HCT116 (cell line): ENCODE measurements at regions not wholly inside any gene's neighbourhood (a gene's known extent, or its start where the extent isn't known, plus 50 kb on each side); places are given as distances from the start of the nearest gene placed in this dataset.

Experiments used
- ATAC-seq: fragments of 200-7000 bp; cut with Tn5 transposase; 2 replicates; pipeline ENCODE4 v1.9.1; 2020; ENCODE audit warnings: mild to moderate bottlenecking, moderate library complexity
- BruUV-seq: library from RNA; stranded (reverse); fragments of 400-500 nt; replicated peaks from 2 replicates; lab custom pipeline; 2021; lab: Mats Ljungman, UMichigan
- CTCF ChIA-PET: fragments of 300-600 bp; sonication (Branson Sonifier 250); formaldehyde crosslinking; loops from one replicate; lab custom pipeline; 2021; ENCODE audit warnings: antibody characterized with exemption; lab: Charles Lee
- POLR2A ChIA-PET: fragments of 300-600, 350-600 bp; sonication (Branson Sonifier 250); formaldehyde crosslinking; loops from one replicate; lab custom pipeline; 2021; ENCODE audit warnings: antibody characterized with exemption; lab: Charles Lee
- RAD21 ChIA-PET, 2 experiments: fragments of 300-600 bp; sonication (Branson Sonifier 250); formaldehyde crosslinking; loops; one replicate each; lab custom pipeline; 2023; ENCODE audit warnings: low total read pairs in 2 of 2; ENCODE audit not compliant: uncharacterized antibody in 2 of 2, unreplicated experiment in 2 of 2, low non-redundant PET in 1 of 2; lab: Charles Lee
- DNase-seq: peaks from one replicate; pipeline ENCODE4 v3.0.0-alpha.2; 2010; ENCODE audit warnings: low read depth, low spot score
- H2AFZ ChIP-seq: fragments of 200-600 bp; shearing (Covaris generic), sonication (generic); 2 replicates; pipeline ENCODE4 v1.6.1; 2017; ENCODE audit warnings: low read depth, mixed run types, mixed read lengths, antibody characterized with exemption, low read length; ENCODE audit not compliant: poor library complexity, severe bottlenecking
- H3K27ac ChIP-seq: 2 replicates; pipeline ENCODE4 v1.5.1; 2012; ENCODE audit warnings: low read depth, low read length
- H3K27me3 ChIP-seq: fragments of 200-600 bp; sonication (generic); 2 replicates; pipeline ENCODE4 v1.6.1; 2016; ENCODE audit warnings: mixed run types, low read length, mixed read lengths; ENCODE audit not compliant: insufficient read depth
- H3K36me3 ChIP-seq, 2 experiments: fragments of 200-500 bp in 1 of 2; fragments of 200-600 bp in 1 of 2; sonication (Bioruptor generic) in 1 of 2; sonication (generic) in 1 of 2; 2 replicates each; pipeline versions ENCODE4 v1.5.1 to v1.6.1; 2014 to 2016; ENCODE audit warnings: low read length in 2 of 2, inconsistent platforms in 1 of 2, mixed read lengths in 1 of 2, mixed run types in 1 of 2; ENCODE audit not compliant: insufficient read depth in 2 of 2, control insufficient read depth in 1 of 2
- H3K4me1 ChIP-seq, 2 experiments: fragments of 200-600 bp in 1 of 2; sonication (generic) in 1 of 2; 2 replicates each; pipeline versions ENCODE4 v1.5.1 to v1.6.1; 2012 to 2017; ENCODE audit warnings: low read length in 2 of 2, inconsistent platforms in 1 of 2, mild to moderate bottlenecking in 1 of 2, mixed read lengths in 1 of 2, mixed run types in 1 of 2, moderate library complexity in 1 of 2; ENCODE audit not compliant: insufficient read depth in 2 of 2, control insufficient read depth in 1 of 2
- H3K4me2 ChIP-seq: fragments of 200-600 bp; sonication (generic); 2 replicates; pipeline ENCODE4 v1.6.1; 2017; ENCODE audit warnings: mixed run types, low read length, mixed read lengths
- H3K4me3 ChIP-seq, 2 experiments: fragments of 200-600 bp in 1 of 2; sonication (generic) in 1 of 2; replicated peaks in 1 of 2; 2 replicates each; pipeline ENCODE4 v1.5.1; 2011 to 2016; ENCODE audit warnings: low read length in 2 of 2, control low read depth in 1 of 2, low read depth in 1 of 2, mild to moderate bottlenecking in 1 of 2, mixed read lengths in 1 of 2, mixed run types in 1 of 2
- H3K79me2 ChIP-seq: fragments of 200-600 bp; sonication (generic); 2 replicates; pipeline ENCODE4 v1.6.1; 2017; ENCODE audit warnings: mild to moderate bottlenecking, mixed run types, low read length, moderate library complexity, mixed read lengths; ENCODE audit not compliant: insufficient read depth
- H3K9ac ChIP-seq: fragments of 200-600 bp; sonication (generic); 2 replicates; pipeline ENCODE4 v1.6.1; 2016; ENCODE audit warnings: low read length, mixed read lengths
- H3K9me2 ChIP-seq: fragments of 200-600 bp; sonication (generic), shearing (Covaris generic); 2 replicates; pipeline ENCODE4 v1.6.1; 2017; ENCODE audit warnings: mixed run types, mild to moderate bottlenecking, moderate library complexity; ENCODE audit not compliant: insufficient read depth
- H3K9me3 ChIP-seq, 2 experiments: fragments of 200-500 bp in 1 of 2; fragments of 200-600 bp in 1 of 2; sonication (Bioruptor generic) in 1 of 2; sonication (generic) in 1 of 2; 2 replicates each; pipeline ENCODE4 v1.6.1; 2014 to 2017; ENCODE audit warnings: low read length in 2 of 2, mixed read lengths in 2 of 2, inconsistent platforms in 1 of 2, low read depth in 1 of 2, mild to moderate bottlenecking in 1 of 2, mixed run types in 1 of 2, moderate library complexity in 1 of 2; ENCODE audit not compliant: control insufficient read depth in 1 of 2, insufficient read depth in 1 of 2
- H4K20me1 ChIP-seq: fragments of 200-600 bp; sonication (generic), shearing (Covaris generic); 2 replicates; pipeline ENCODE4 v1.6.1; 2017; ENCODE audit warnings: mixed run types, mild to moderate bottlenecking, moderate library complexity; ENCODE audit not compliant: insufficient read depth
- CBX3 ChIP-seq: IDR thresholded peaks from 2 replicates; pipeline ENCODE4 v1.6.1; 2012; ENCODE audit warnings: low read depth
- CEBPB ChIP-seq: IDR thresholded peaks from 2 replicates; pipeline ENCODE4 v1.6.1; 2012; ENCODE audit warnings: low read depth
- ELF1 ChIP-seq: IDR thresholded peaks from 2 replicates; pipeline ENCODE4 v1.6.1; 2012; ENCODE audit warnings: low read depth, borderline replicate concordance
- EZH2 ChIP-seq: fragments of 200-600 bp; sonication (generic); IDR thresholded peaks from 2 replicates; pipeline ENCODE4 v1.6.1; 2017; ENCODE audit warnings: antibody characterized with exemption, mixed run types
- FOSL1 ChIP-seq: IDR thresholded peaks from 2 replicates; pipeline ENCODE4 v1.6.1; 2012; ENCODE audit warnings: low read depth
- JUND ChIP-seq: IDR thresholded peaks from 2 replicates; pipeline ENCODE4 v1.6.1; 2012
- POLR2AphosphoS5 ChIP-seq: IDR thresholded peaks from 2 replicates; pipeline ENCODE4 v1.6.1; 2011; ENCODE audit warnings: mild to moderate bottlenecking, low read depth, low read length, moderate library complexity
- RAD21 ChIP-seq: IDR thresholded peaks from 2 replicates; pipeline ENCODE4 v1.6.1; 2012; ENCODE audit warnings: low read depth, mild to moderate bottlenecking
- REST ChIP-seq: IDR thresholded peaks from 2 replicates; pipeline ENCODE4 v1.6.1; 2012; ENCODE audit warnings: low read depth
- SIN3A ChIP-seq: IDR thresholded peaks from 2 replicates; pipeline ENCODE4 v1.6.1; 2012; ENCODE audit warnings: low read depth
- YY1 ChIP-seq: IDR thresholded peaks from 2 replicates; pipeline ENCODE4 v1.6.1; 2011; ENCODE audit warnings: low read length, low read depth, moderate library complexity, mild to moderate bottlenecking; ENCODE audit not compliant: insufficient replicate concordance; ENCODE audit errors: extremely low read depth
- ZBTB33 ChIP-seq: IDR thresholded peaks from 2 replicates; pipeline ENCODE4 v1.6.1; 2011; ENCODE audit warnings: mild to moderate bottlenecking, low read length, moderate library complexity; ENCODE audit not compliant: insufficient replicate concordance; ENCODE audit errors: extremely low read depth
- ZFX ChIP-seq: fragments of 450-650 bp; IDR thresholded peaks from 2 replicates; pipeline ENCODE4 v1.6.1; 2017
- intact Hi-C: fragments of 100-400 bp; cut with micrococcal nuclease; formaldehyde crosslinking; loops from 2 replicates; pipeline ENCODE4 v1.10.0; 2022
- TF ChIP-seq, protein P1 (sequence below), 3 experiments: fragments of 200-600 bp in 1 of 3; sonication (generic) in 1 of 3; IDR thresholded peaks in 2 of 3; conservative IDR thresholded peaks in 1 of 3; 2 replicates each; pipeline ENCODE4 v1.5.1; 2012 to 2017; ENCODE audit warnings: low read depth in 2 of 3, low read length in 2 of 3, antibody characterized with exemption in 1 of 3, borderline replicate concordance in 1 of 3, control low read depth in 1 of 3, mild to moderate bottlenecking in 1 of 3, mixed read lengths in 1 of 3, mixed run types in 1 of 3, moderate library complexity in 1 of 3; ENCODE audit not compliant: insufficient read depth in 1 of 3

GRCh38 chr21:18070392-18070791 lies 174.2 kb upstream of the CHODL start:
- no peak overlapping the region for H3K9ac ChIP-seq
- CTCF ChIA-PET, result no interaction called here
- no peak for ATAC-seq

DNA sequence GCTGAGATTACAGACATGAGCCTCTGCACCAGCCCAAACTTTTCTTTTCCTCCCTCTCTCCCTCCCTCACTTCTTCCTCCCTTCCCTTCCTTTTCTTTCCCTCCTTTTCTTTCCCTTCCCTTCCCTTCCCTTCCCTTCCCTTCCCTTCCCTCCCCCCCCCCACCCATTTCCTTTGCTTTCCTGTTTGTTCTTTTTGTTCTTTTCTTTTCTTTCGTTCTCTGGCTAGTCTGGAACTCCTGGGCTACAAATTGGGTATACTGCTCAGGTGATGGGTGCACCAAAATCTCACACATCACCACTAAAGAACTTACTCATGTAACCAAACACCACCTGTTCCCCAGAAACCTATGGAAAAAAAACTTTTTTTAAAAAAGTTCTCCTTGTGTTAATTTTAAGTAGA lies 174.8 kb upstream of the CHODL start:
- Histone ChIP-seq H4K20me1 (no peaks in the 10 kb centered on the region), H3K27ac (no peak overlapping the region), H3K9me2 (no peaks in the 10 kb centered on the region), H3K27me3 (no peaks in the 10 kb centered on the region), H3K9me3 (peaks cover 0 to 19% of the 10 kb centered on the region in 2 experiments; a peak in 2 of 4 replicates), H3K36me3 (no peaks in the 10 kb centered on the region), H3K4me1 (no peaks in the 10 kb centered on the region), H3K9ac (no peak overlapping the region), H2AFZ (no peak overlapping the region), H3K4me3 (no peak overlapping the region), H3K4me2 (no peak overlapping the region), H3K79me2 (no peaks in the 10 kb centered on the region)
- no TSS peak for BruUV-seq
- ATAC-seq (no peak), DNase-seq (no peak)
- RAD21 ChIA-PET, result no interaction called here
- intact Hi-C loops, result no loop called here
- CTCF ChIA-PET, result no interaction called here
- POLR2A ChIA-PET, result no interaction called here
- no peak for TF ChIP-seq POLR2AphosphoS5
- TF ChIP-seq YY1, result no peak
- TF ChIP-seq REST, result no peak
- TF ChIP-seq ZBTB33, result no peak
- TF ChIP-seq EZH2, result no peak
- TF ChIP-seq SIN3A, result no peak
- no peak for TF ChIP-seq FOSL1
- TF ChIP-seq ELF1, result no peak
- TF ChIP-seq CBX3, result no peak
- TF ChIP-seq CEBPB, result no peak
- no peak for TF ChIP-seq ZFX
- TF ChIP-seq JUND, result no peak
- no peak for TF ChIP-seq RAD21
- TF ChIP-seq, protein P1, sequence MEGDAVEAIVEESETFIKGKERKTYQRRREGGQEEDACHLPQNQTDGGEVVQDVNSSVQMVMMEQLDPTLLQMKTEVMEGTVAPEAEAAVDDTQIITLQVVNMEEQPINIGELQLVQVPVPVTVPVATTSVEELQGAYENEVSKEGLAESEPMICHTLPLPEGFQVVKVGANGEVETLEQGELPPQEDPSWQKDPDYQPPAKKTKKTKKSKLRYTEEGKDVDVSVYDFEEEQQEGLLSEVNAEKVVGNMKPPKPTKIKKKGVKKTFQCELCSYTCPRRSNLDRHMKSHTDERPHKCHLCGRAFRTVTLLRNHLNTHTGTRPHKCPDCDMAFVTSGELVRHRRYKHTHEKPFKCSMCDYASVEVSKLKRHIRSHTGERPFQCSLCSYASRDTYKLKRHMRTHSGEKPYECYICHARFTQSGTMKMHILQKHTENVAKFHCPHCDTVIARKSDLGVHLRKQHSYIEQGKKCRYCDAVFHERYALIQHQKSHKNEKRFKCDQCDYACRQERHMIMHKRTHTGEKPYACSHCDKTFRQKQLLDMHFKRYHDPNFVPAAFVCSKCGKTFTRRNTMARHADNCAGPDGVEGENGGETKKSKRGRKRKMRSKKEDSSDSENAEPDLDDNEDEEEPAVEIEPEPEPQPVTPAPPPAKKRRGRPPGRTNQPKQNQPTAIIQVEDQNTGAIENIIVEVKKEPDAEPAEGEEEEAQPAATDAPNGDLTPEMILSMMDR (IDR thresholded peaks at IDR 0.05 in 2 of 3, conservative IDR thresholded peaks at IDR 0.05 in 1 of 3; ENCODE audit: borderline replicate concordance in 1 of 3, insufficient read depth in 1 of 3, low read depth in 2 of 3, low read length in 2 of 3), result no peak

More at GRCh38 chr21:18070392-18070791, 174.2 kb upstream of the CHODL start:
- TF ChIP-seq POLR2AphosphoS5 (no peak), JUND (no peak)
- no peaks in the 10 kb centered on the region for H3K9me2 ChIP-seq
- no peaks in the 10 kb centered on the region for H3K27me3 ChIP-seq
- ChIA-PET RAD21 (no interaction called here), POLR2A (no interaction called here)
- H3K27ac ChIP-seq, result no peak overlapping the region
- H2AFZ ChIP-seq, result no peak overlapping the region
- H3K4me2 ChIP-seq, result no peak overlapping the region
- no peaks in the 10 kb centered on the region for H3K36me3 ChIP-seq
- no peaks in the 10 kb centered on the region for H4K20me1 ChIP-seq
- H3K79me2 ChIP-seq, result no peaks in the 10 kb centered on the region
- H3K4me3 ChIP-seq, result no peak overlapping the region
- no peaks in the 10 kb centered on the region for H3K4me1 ChIP-seq
- no peak for DNase-seq
- intact Hi-C loops, result no loop called here
- no TSS peak for BruUV-seq
- peaks cover 0 to 15% of the 10 kb centered on the region in 2 experiments; a peak in 2 of 4 replicates for H3K9me3 ChIP-seq
